ENCODE measurements at regions not wholly inside any gene's neighbourhood (a gene's known extent, or its start where the extent isn't known, plus 50 kb on each side); places are given as distances from the start of the nearest gene placed in this dataset.

- TF ChIP-seq CTCF (IDR thresholded peaks at IDR 0.05) (no peak), POLR2A (IDR thresholded peaks at IDR 0.05) (no peak)
These were observed 781.3 kb upstream of the NRXN1 start for GRCh38 chr2:51813247-51813646.
